PC-3 (cell line): ENCODE measurements at regions not wholly inside any gene's neighbourhood (a gene's known extent, or its start where the extent isn't known, plus 50 kb on each side); places are given as distances from the start of the nearest gene placed in this dataset.
A peak's percentile ranks its signal among the peaks of the same experiment; 100 is the strongest.

ENCODE experiments used
- ATAC-seq: fragments of 200-7000 bp; cut with Tn5 transposase; 2 replicates; pipeline ENCODE4 v1.9.1; 2020; ENCODE audit warnings: mild to moderate bottlenecking, moderate library complexity
- BruUV-seq: library from RNA; stranded (reverse); fragments of 400-500 nt; replicated peaks from 2 replicates; lab custom pipeline; 2021; lab: Mats Ljungman, UMichigan
- CTCF ChIA-PET: fragments of 300-600 bp; sonication (Branson Sonifier 250); formaldehyde crosslinking; loops from one replicate; lab custom pipeline; 2022; ENCODE audit warnings: antibody characterized with exemption; lab: Charles Lee
- POLR2A ChIA-PET: fragments of 300-600 bp; sonication (Branson Sonifier 250); formaldehyde crosslinking; loops from one replicate; lab custom pipeline; 2022; ENCODE audit warnings: antibody characterized with exemption; ENCODE audit not compliant: unreplicated experiment; lab: Charles Lee
- DNase-seq: peaks from one replicate; pipeline ENCODE4 v3.0.0-alpha.2; 2015
- H2AFZ ChIP-seq: fragments of 300-600 bp; sonication (generic); 2 replicates; pipeline ENCODE4 v1.6.0; 2016; ENCODE audit warnings: antibody characterized with exemption, low read length
- H3F3A ChIP-seq: fragments of 300-600 bp; sonication (generic); one replicate; pipeline ENCODE4 v1.6.0; 2017; ENCODE audit warnings: antibody characterized with exemption, low read length, control low read depth, mild to moderate bottlenecking; ENCODE audit not compliant: unreplicated experiment
- H3K27ac ChIP-seq: fragments of 300-600 bp; sonication (generic); 2 replicates; pipeline ENCODE4 v1.5.1; 2016; ENCODE audit warnings: mild to moderate bottlenecking, low read length
- H3K27me3 ChIP-seq: fragments of 300-600 bp; sonication (generic); 2 replicates; pipeline ENCODE4 v1.6.1; 2016; ENCODE audit warnings: low read length, mixed read lengths
- H3K36me3 ChIP-seq: fragments of 300-600 bp; sonication (generic); 2 replicates; pipeline ENCODE4 v1.6.1; 2016; ENCODE audit warnings: low read depth, mixed run types, low read length, mixed read lengths
- H3K4me1 ChIP-seq: fragments of 300-600 bp; sonication (generic); 2 replicates; pipeline ENCODE4 v1.5.1; 2016; ENCODE audit warnings: low read length; ENCODE audit not compliant: insufficient read depth
- H3K4me2 ChIP-seq: fragments of 300-600 bp; sonication (generic); 2 replicates; pipeline ENCODE4 v1.6.0; 2016; ENCODE audit warnings: low read length
- H3K4me3 ChIP-seq: fragments of 300-600 bp; sonication (generic); 2 replicates; pipeline ENCODE4 v1.5.1; 2016; ENCODE audit warnings: mild to moderate bottlenecking, low read length, mixed read lengths
- H3K79me2 ChIP-seq: fragments of 300-600 bp; sonication (generic); 2 replicates; pipeline ENCODE4 v1.6.1; 2017; ENCODE audit warnings: low read length, mixed read lengths
- H3K9ac ChIP-seq: fragments of 300-600 bp; sonication (generic); 2 replicates; pipeline ENCODE4 v1.6.0; 2016; ENCODE audit warnings: mild to moderate bottlenecking, low read length
- H3K9me2 ChIP-seq: fragments of 300-600 bp; sonication (generic); replicated peaks from 2 replicates; pipeline ENCODE4 v1.6.1; 2016; ENCODE audit warnings: mixed run types, low read length, mixed read lengths
- H3K9me3 ChIP-seq: fragments of 300-600 bp; sonication (generic); 2 replicates; pipeline ENCODE4 v1.6.1; 2016; ENCODE audit warnings: low read length, mixed read lengths
- H4K20me1 ChIP-seq: fragments of 300-600 bp; sonication (generic); 2 replicates; pipeline ENCODE4 v1.6.1; 2016; ENCODE audit warnings: low read length, mixed read lengths
- CTCF ChIP-seq: fragments of 300-600 bp; sonication (generic); conservative IDR thresholded peaks from 2 replicates; pipeline ENCODE4 v1.5.1; 2017; ENCODE audit warnings: antibody characterized with exemption, low read depth, mild to moderate bottlenecking, low read length
- EZH2 ChIP-seq: fragments of 300-600 bp; sonication (generic); IDR thresholded peaks from one replicate; pipeline ENCODE4 v1.6.1; 2017; ENCODE audit warnings: antibody characterized with exemption, mild to moderate bottlenecking, low read length; ENCODE audit not compliant: unreplicated experiment
- EZH2phosphoT487 ChIP-seq: fragments of 300-600 bp; sonication (generic); IDR thresholded peaks from 2 replicates; pipeline ENCODE4 v1.6.1; 2018; ENCODE audit warnings: mild to moderate bottlenecking, antibody characterized with exemption, low read length, borderline replicate concordance
- intact Hi-C: fragments of 100-400 bp; cut with micrococcal nuclease; formaldehyde crosslinking; loops from 2 replicates; pipeline ENCODE4 v1.9.0; 2023

GRCh38 chr18:73711256-73711655, 436.4 kb downstream of the FBXO15 start:
- no peaks in the 10 kb centered on the region for H3K36me3 ChIP-seq
- peaks cover 12% of the 10 kb centered on the region for H3K4me1 ChIP-seq
- no peak overlapping the region for H3K4me3 ChIP-seq
- H3K9me3 ChIP-seq, result no peaks in the 10 kb centered on the region
- H3K27ac ChIP-seq, result no peak overlapping the region
- H3K9me2 ChIP-seq, result no peaks in the 10 kb centered on the region
- no peak overlapping the region for H3K4me2 ChIP-seq
- BruUV-seq, result no TSS peak
- TF ChIP-seq EZH2phosphoT487 (no peak), EZH2 (no peak), CTCF (no peak)
- no peaks in the 10 kb centered on the region for H3K27me3 ChIP-seq
- POLR2A ChIA-PET, result no interaction called here
- H3K9ac ChIP-seq, result no peak overlapping the region
- no peaks in the 10 kb centered on the region for H3K79me2 ChIP-seq
- CTCF ChIA-PET, result no interaction called here
- DNase-seq, result no peak
- H3F3A ChIP-seq, result no peaks in the 10 kb centered on the region
- no peaks in the 10 kb centered on the region for H4K20me1 ChIP-seq
- H2AFZ ChIP-seq, result no peak overlapping the region
- intact Hi-C loops, result no loop called here
- no peak for ATAC-seq

GRCh38 chr18:73708591-73708990, 439.0 kb downstream of the FBXO15 start:
- Histone ChIP-seq H2AFZ (no peak overlapping the region), H4K20me1 (no peaks in the 10 kb centered on the region), H3K4me3 (no peak overlapping the region), H3K36me3 (no peaks in the 10 kb centered on the region), H3K27ac (no peak overlapping the region), H3K4me1 (peaks cover 12% of the 10 kb centered on the region), H3K9me2 (no peaks in the 10 kb centered on the region), H3K9ac (no peak overlapping the region), H3K9me3 (no peaks in the 10 kb centered on the region), H3K27me3 (no peaks in the 10 kb centered on the region), H3F3A (no peaks in the 10 kb centered on the region), H3K79me2 (no peaks in the 10 kb centered on the region), H3K4me2 (no peak overlapping the region)
- ATAC-seq, result no peak
- DNase-seq, result no peak
- ChIA-PET CTCF (no interaction called here), POLR2A (no interaction called here)
- TF ChIP-seq CTCF (no peak), EZH2 (no peak), EZH2phosphoT487 (no peak)
- intact Hi-C loops, result no loop called here
- BruUV-seq, result no TSS peak

GRCh38 chr18:73707035-73707434, 440.6 kb downstream of the FBXO15 start:
- no peak for TF ChIP-seq CTCF
- no peak for TF ChIP-seq EZH2phosphoT487
- TF ChIP-seq EZH2, result no peak
- Histone ChIP-seq H3F3A (no peaks in the 10 kb centered on the region), H4K20me1 (no peaks in the 10 kb centered on the region), H3K9me3 (no peaks in the 10 kb centered on the region), H3K4me3 (no peak overlapping the region), H3K4me2 (peak overlapping the region; percentile 32), H3K36me3 (no peaks in the 10 kb centered on the region), H3K79me2 (no peaks in the 10 kb centered on the region), H3K9ac (no peak overlapping the region), H3K27ac (peak overlapping the region; percentile 59), H3K4me1 (peaks cover 12% of the 10 kb centered on the region), H3K27me3 (no peaks in the 10 kb centered on the region), H3K9me2 (no peaks in the 10 kb centered on the region), H2AFZ (no peak overlapping the region)
- ATAC-seq (peak; percentile 98), DNase-seq (peak; percentile 82)
- ChIA-PET CTCF (no interaction called here), POLR2A (no interaction called here)
- intact Hi-C loops, result no loop called here
- BruUV-seq, result no TSS peak
